Type B pancreatic cell (in vitro differentiated cells): ENCODE measurements at regions not wholly inside any gene's neighbourhood (a gene's known extent, or its start where the extent isn't known, plus 50 kb on each side); places are given as distances from the start of the nearest gene placed in this dataset.

ENCODE experiments used
- DNase-seq: peaks from one replicate; pipeline ENCODE4 v3.0.0; 2021; ENCODE audit warnings: mixed read lengths; ENCODE audit not compliant: unreplicated experiment; ENCODE audit errors: extremely low spot score
- H3K27ac Mint-ChIP-seq: 2 replicates; pipeline ENCODE4 v1.8.0; 2021; ENCODE audit warnings: mild to moderate bottlenecking, mixed read lengths
- H3K27me3 Mint-ChIP-seq: 2 replicates; pipeline ENCODE4 v1.8.0; 2021; ENCODE audit warnings: mixed read lengths
- H3K36me3 Mint-ChIP-seq: 2 replicates; pipeline ENCODE4 v1.8.0; 2021; ENCODE audit warnings: mixed read lengths
- H3K4me1 Mint-ChIP-seq: one replicate; pipeline ENCODE4 v1.8.0; 2021; ENCODE audit warnings: mixed read lengths; ENCODE audit not compliant: unreplicated experiment
- H3K4me3 Mint-ChIP-seq: 2 replicates; pipeline ENCODE4 v1.8.0; 2021; ENCODE audit warnings: mild to moderate bottlenecking, mixed read lengths
- H3K9me3 Mint-ChIP-seq: 2 replicates; pipeline ENCODE4 v1.8.0; 2021; ENCODE audit warnings: mixed read lengths
- TF ChIP-seq, protein P1 (sequence below): fragments of 200-600 bp; sonication (generic); conservative IDR thresholded peaks from 2 replicates; pipeline ENCODE4 v1.5.0; 2021; ENCODE audit warnings: antibody characterized with exemption, mild to moderate bottlenecking

DNA sequence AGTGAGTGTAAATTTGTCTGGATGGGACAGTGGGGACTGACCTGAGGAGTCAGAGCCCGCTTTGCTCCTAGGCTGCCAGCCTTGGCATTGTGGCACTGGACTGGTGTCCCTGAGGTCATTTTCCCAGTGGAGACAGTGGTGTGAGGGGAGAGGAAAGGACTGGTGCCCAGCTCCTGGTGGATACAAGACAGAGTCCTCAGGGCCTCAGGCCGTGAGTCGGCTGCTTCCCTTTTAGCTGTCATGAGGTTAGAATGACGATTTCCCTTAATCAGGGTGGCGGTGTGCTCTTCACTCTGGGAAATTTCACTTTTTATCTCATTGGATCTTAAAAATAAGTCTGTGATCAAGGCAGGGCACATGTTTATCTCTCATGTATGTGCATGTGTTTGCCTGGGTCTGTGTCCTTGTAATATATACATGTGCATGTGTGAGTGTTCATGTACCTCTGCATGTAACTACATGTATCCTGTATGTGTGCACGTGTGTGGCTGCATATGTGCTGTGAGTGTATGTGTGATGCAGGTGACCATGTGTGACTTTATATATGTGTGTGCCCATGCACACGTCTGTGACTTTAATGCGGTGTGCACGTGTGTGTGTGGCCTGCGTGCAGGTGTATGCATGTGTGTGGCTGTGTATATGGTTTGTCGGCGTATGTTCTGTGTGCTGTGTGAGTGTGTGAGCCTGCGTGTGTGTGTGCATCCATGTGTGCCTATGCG is 55.7 kb downstream of the GLI2 start:
- Mint-ChIP-seq H3K27ac (peak overlapping the region; percentile 69), H3K4me1 (peaks cover 68% of the 10 kb centered on the region), H3K9me3 (no peaks in the 10 kb centered on the region), H3K27me3 (peaks cover 12% of the 10 kb centered on the region), H3K4me3 (peak overlapping the region; percentile 33), H3K36me3 (no peaks in the 10 kb centered on the region)
- no peak for DNase-seq
- TF ChIP-seq, protein P1, sequence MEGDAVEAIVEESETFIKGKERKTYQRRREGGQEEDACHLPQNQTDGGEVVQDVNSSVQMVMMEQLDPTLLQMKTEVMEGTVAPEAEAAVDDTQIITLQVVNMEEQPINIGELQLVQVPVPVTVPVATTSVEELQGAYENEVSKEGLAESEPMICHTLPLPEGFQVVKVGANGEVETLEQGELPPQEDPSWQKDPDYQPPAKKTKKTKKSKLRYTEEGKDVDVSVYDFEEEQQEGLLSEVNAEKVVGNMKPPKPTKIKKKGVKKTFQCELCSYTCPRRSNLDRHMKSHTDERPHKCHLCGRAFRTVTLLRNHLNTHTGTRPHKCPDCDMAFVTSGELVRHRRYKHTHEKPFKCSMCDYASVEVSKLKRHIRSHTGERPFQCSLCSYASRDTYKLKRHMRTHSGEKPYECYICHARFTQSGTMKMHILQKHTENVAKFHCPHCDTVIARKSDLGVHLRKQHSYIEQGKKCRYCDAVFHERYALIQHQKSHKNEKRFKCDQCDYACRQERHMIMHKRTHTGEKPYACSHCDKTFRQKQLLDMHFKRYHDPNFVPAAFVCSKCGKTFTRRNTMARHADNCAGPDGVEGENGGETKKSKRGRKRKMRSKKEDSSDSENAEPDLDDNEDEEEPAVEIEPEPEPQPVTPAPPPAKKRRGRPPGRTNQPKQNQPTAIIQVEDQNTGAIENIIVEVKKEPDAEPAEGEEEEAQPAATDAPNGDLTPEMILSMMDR, result no peak

DNA sequence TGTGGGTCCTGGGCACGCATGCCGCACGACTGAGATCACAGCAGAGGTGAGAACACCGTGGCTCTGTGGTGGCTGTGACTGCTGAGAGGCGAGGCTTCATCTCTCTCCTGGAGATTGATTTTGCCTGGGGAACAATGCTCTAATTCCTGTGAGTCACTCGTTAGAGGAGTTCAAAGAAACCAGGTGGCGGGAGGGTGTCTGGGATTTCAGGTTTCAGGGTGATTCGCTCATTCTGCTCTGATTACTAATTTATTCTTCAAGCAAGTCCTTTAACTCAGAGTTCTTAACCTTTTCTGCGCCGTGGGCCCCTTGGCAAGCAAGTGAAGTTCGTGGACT is 56.3 kb downstream of the GLI2 start:
- TF ChIP-seq, protein P1, result no peak
- H3K9me3 Mint-ChIP-seq, result no peaks in the 10 kb centered on the region
- peaks cover 68% of the 10 kb centered on the region for H3K4me1 Mint-ChIP-seq
- DNase-seq, result no peak
- peaks cover 12% of the 10 kb centered on the region for H3K27me3 Mint-ChIP-seq
- H3K36me3 Mint-ChIP-seq, result no peaks in the 10 kb centered on the region
- peak overlapping the region; percentile 69 for H3K27ac Mint-ChIP-seq
- peak overlapping the region; percentile 33 for H3K4me3 Mint-ChIP-seq

DNA sequence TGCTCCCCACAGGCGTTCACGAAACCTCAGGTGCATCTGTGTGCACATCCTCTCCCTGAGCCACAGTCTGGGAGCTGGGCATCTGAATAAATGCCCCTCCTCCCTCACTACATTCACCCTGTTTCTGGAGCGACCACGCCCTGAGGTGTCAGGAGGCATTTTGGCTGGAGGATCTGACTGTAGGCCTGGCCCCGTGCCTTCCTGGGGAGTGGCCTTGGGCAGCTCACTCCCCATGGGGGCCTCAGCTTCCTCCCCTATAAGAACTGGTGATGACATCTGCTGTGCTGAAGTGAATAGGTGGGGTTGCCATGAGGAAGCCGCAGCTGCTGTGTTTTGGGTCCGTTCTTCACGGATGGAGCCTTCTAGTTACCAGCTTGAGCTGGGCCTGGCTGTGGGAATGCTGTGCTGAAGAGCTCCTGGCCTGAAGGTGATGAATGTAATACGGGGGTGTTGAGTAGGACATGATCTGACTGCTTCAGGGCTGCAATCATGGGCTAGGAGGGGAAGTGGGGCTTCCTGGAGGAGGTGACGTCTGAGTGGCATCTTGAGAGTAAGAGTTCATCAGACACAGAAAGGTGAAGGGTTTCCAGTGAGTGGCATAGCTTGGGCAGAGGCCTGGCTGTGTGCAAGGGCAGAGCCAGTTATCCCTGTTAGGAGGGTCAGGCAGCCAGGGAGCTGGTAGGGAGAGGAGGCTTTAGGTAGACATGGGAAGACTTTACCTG is 58.2 kb downstream of the GLI2 start:
- TF ChIP-seq, protein P1, result no peak
- no peaks in the 10 kb centered on the region for H3K9me3 Mint-ChIP-seq
- DNase-seq, result no peak
- H3K36me3 Mint-ChIP-seq, result no peaks in the 10 kb centered on the region
- H3K4me1 Mint-ChIP-seq, result peaks cover 73% of the 10 kb centered on the region
- peaks cover 15% of the 10 kb centered on the region for H3K27me3 Mint-ChIP-seq
- peak overlapping the region; percentile 62 for H3K4me3 Mint-ChIP-seq
- peak overlapping the region; percentile 48 for H3K27ac Mint-ChIP-seq

DNA sequence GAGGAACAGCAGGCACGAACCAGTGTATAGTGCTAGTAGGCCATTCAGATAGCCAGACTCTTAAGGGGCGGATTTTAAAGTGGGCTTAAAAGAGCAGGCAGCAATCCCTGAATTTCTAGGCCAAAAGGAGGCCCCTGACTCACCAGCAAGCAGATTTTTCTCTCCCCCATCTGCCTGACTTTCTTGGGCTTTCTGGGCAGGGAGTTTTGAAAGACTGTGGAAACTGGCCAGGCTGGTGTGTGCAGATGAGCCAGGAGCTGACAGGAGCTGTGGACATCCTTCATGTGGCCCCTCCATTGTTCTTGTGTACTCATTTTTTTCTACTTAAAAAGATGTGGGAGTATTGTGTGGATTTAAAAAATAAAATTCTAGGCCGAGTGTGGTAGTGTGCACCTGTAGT is 59.0 kb downstream of the GLI2 start:
- H3K4me3 Mint-ChIP-seq, result no peak overlapping the region
- H3K27me3 Mint-ChIP-seq, result peaks cover 10% of the 10 kb centered on the region
- no peaks in the 10 kb centered on the region for H3K36me3 Mint-ChIP-seq
- no peaks in the 10 kb centered on the region for H3K9me3 Mint-ChIP-seq
- H3K27ac Mint-ChIP-seq, result peak overlapping the region; percentile 48
- H3K4me1 Mint-ChIP-seq, result peaks cover 67% of the 10 kb centered on the region
- no peak for DNase-seq
- TF ChIP-seq, protein P1, result no peak

DNA sequence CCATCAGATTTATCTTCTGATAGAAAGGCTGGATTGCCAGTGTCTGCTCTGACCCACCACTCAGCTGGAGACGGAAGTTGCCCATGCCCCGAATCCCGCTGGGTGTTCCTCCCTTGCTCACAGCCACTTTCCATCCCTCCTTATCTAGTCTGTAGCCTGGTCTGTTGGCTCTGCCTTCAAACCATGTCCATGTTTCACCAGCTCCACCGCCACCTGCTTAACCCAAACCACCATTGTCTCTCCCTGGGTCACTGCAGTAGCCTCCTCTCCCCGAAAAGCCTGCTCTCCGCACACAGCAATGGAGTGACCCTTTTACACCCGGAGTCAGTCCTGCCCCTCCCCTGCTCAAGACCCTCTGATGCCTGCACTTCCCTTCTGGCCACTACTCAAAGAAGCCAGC is 60.4 kb downstream of the GLI2 start:
- Mint-ChIP-seq H3K9me3 (no peaks in the 10 kb centered on the region), H3K36me3 (no peaks in the 10 kb centered on the region), H3K4me1 (peaks cover 58% of the 10 kb centered on the region), H3K4me3 (no peak overlapping the region), H3K27ac (no peak overlapping the region), H3K27me3 (peaks cover 8% of the 10 kb centered on the region)
- DNase-seq, result no peak
- TF ChIP-seq, protein P1, result no peak
